ENCODE measurements at regions not wholly inside any gene's neighbourhood (a gene's known extent, or its start where the extent isn't known, plus 50 kb on each side); places are given as distances from the start of the nearest gene placed in this dataset.

- TF ChIP-seq, protein P1, sequence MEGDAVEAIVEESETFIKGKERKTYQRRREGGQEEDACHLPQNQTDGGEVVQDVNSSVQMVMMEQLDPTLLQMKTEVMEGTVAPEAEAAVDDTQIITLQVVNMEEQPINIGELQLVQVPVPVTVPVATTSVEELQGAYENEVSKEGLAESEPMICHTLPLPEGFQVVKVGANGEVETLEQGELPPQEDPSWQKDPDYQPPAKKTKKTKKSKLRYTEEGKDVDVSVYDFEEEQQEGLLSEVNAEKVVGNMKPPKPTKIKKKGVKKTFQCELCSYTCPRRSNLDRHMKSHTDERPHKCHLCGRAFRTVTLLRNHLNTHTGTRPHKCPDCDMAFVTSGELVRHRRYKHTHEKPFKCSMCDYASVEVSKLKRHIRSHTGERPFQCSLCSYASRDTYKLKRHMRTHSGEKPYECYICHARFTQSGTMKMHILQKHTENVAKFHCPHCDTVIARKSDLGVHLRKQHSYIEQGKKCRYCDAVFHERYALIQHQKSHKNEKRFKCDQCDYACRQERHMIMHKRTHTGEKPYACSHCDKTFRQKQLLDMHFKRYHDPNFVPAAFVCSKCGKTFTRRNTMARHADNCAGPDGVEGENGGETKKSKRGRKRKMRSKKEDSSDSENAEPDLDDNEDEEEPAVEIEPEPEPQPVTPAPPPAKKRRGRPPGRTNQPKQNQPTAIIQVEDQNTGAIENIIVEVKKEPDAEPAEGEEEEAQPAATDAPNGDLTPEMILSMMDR (conservative IDR thresholded peaks at IDR 0.05; ENCODE audit: low read depth, low read length) = no peak
- TF ChIP-seq EZH2 (IDR thresholded peaks at IDR 0.05; ENCODE audit: borderline replicate concordance, low read depth, low read length, poor library complexity, severe bottlenecking) = no peak
- no peak for DNase-seq (ENCODE audit: low spot score)
- ChIA-PET POLR2A (ENCODE audit: low non-redundant PET) (interaction anchor here (0.7 kb wide), 1 partner anchor 10 kb away, joined by 4 read pairs; no protein-coding TSS in a partner anchor), CTCF (no interaction called here)
- Histone ChIP-seq H3K36me3 (ENCODE audit: insufficient read depth, low read length, poor library complexity, severe bottlenecking) (no peaks in the 10 kb centered on the region), H3K4me1 (ENCODE audit: insufficient read depth, low read length, poor library complexity, severe bottlenecking) (peaks cover 50% of the 10 kb centered on the region), H3K9me3 (ENCODE audit: low read depth, low read length, poor library complexity, severe bottlenecking) (no peaks in the 10 kb centered on the region), H3K4me3 (ENCODE audit: low read depth, low read length, poor library complexity, severe bottlenecking) (no peak overlapping the region), H3K27me3 (replicated peaks; ENCODE audit: insufficient read depth, low read depth, low read length, poor library complexity) (no peaks in the 10 kb centered on the region), H3K27ac (ENCODE audit: low read depth, low read length, poor library complexity, severe bottlenecking) (no peak overlapping the region)
- no TSS peak for BruUV-seq (replicated peaks)
- intact Hi-C loops (cut with micrococcal nuclease; ENCODE audit: unreplicated experiment) = loop anchor here (5.0 to 10.0 kb wide), 3 partner anchors 78 to 446 kb away; partner anchors contain the start of gene JMJD1C
Measured at GRCh38 chr10:63710703-63711102, 189.5 kb downstream of the REEP3 start.

GRCh38 chr10:63711361-63711760 is 190.2 kb downstream of the REEP3 start:
- POLR2A ChIA-PET (ENCODE audit: low non-redundant PET) = no interaction called here
- Histone ChIP-seq H3K4me3 (ENCODE audit: low read depth, low read length, poor library complexity, severe bottlenecking) (no peak overlapping the region), H3K27ac (ENCODE audit: low read depth, low read length, poor library complexity, severe bottlenecking) (peak overlapping the region; percentile 79), H3K4me1 (ENCODE audit: insufficient read depth, low read length, poor library complexity, severe bottlenecking) (peaks cover 57% of the 10 kb centered on the region), H3K27me3 (replicated peaks; ENCODE audit: insufficient read depth, low read depth, low read length, poor library complexity) (no peaks in the 10 kb centered on the region), H3K9me3 (ENCODE audit: low read depth, low read length, poor library complexity, severe bottlenecking) (no peaks in the 10 kb centered on the region), H3K36me3 (ENCODE audit: insufficient read depth, low read length, poor library complexity, severe bottlenecking) (no peaks in the 10 kb centered on the region)
- DNase-seq (ENCODE audit: low spot score) = no peak
- TF ChIP-seq, protein P1 (conservative IDR thresholded peaks at IDR 0.05; ENCODE audit: low read depth, low read length) = no peak
- no peak for TF ChIP-seq EZH2 (IDR thresholded peaks at IDR 0.05; ENCODE audit: borderline replicate concordance, low read depth, low read length, poor library complexity, severe bottlenecking)
- no TSS peak for BruUV-seq (replicated peaks)
- CTCF ChIA-PET = no interaction called here
- intact Hi-C loops (cut with micrococcal nuclease; ENCODE audit: unreplicated experiment) = loop anchor here (5.0 to 10.0 kb wide), 3 partner anchors 79 to 447 kb away; partner anchors contain the start of gene JMJD1C

- POLR2A ChIA-PET (ENCODE audit: low non-redundant PET) = no interaction called here
- BruUV-seq (replicated peaks) = no TSS peak
- H3K9me3 ChIP-seq (ENCODE audit: low read depth, low read length, poor library complexity, severe bottlenecking) = no peaks in the 10 kb centered on the region
- H3K27me3 ChIP-seq (replicated peaks; ENCODE audit: insufficient read depth, low read depth, low read length, poor library complexity) = no peaks in the 10 kb centered on the region
- H3K27ac ChIP-seq (ENCODE audit: low read depth, low read length, poor library complexity, severe bottlenecking) = peak overlapping the region; percentile 79
- peaks cover 58% of the 10 kb centered on the region for H3K4me1 ChIP-seq (ENCODE audit: insufficient read depth, low read length, poor library complexity, severe bottlenecking)
- CTCF ChIA-PET = interaction anchor here (2.0 kb wide), 1 partner anchor 545 kb away, joined by 8 read pairs; no protein-coding TSS in a partner anchor
- H3K36me3 ChIP-seq (ENCODE audit: insufficient read depth, low read length, poor library complexity, severe bottlenecking) = no peaks in the 10 kb centered on the region
- intact Hi-C loops (cut with micrococcal nuclease; ENCODE audit: unreplicated experiment) = loop anchor here (2.0 to 10.0 kb wide), 4 partner anchors 80 to 545 kb away; partner anchors contain the start of gene JMJD1C
- DNase-seq (ENCODE audit: low spot score) = peak; percentile 93
- TF ChIP-seq, protein P1 (conservative IDR thresholded peaks at IDR 0.05; ENCODE audit: low read depth, low read length) = no peak
- no peak for TF ChIP-seq EZH2 (IDR thresholded peaks at IDR 0.05; ENCODE audit: borderline replicate concordance, low read depth, low read length, poor library complexity, severe bottlenecking)
- H3K4me3 ChIP-seq (ENCODE audit: low read depth, low read length, poor library complexity, severe bottlenecking) = no peak overlapping the region
Measured at GRCh38 chr10:63711867-63712716, 190.9 kb downstream of the REEP3 start.

Data from A673 (cell line).